Liver (tissue), 8 donors: ENCODE measurements at regions not wholly inside any gene's neighbourhood (a gene's known extent, or its start where the extent isn't known, plus 50 kb on each side); places are given as distances from the start of the nearest gene placed in this dataset.

Experiments used
- DNase-seq: peaks from one replicate; pipeline ENCODE4 v3.0.0-alpha.2; 2017; ENCODE audit warnings: low spot score
- H3K27ac ChIP-seq, 2 donors: one replicate each; pipeline ENCODE4 v1.7.0; 2013; ENCODE audit warnings: inconsistent platforms in 2 of 2, low read length in 2 of 2, control low read depth in 1 of 2, low read depth in 1 of 2, mild to moderate bottlenecking in 1 of 2
- H3K27me3 ChIP-seq, 4 donors: one replicate each; pipeline versions ENCODE4 v1.6.1 to v1.7.0; 2013; ENCODE audit warnings: low read length in 3 of 4, inconsistent platforms in 1 of 4, mild to moderate bottlenecking in 1 of 4, moderate library complexity in 1 of 4; ENCODE audit not compliant: control insufficient read depth in 4 of 4, insufficient read depth in 4 of 4
- H3K36me3 ChIP-seq, 4 donors: one replicate each; pipeline versions ENCODE4 v1.6.1 to v1.7.0; 2013; ENCODE audit warnings: low read length in 3 of 4, mild to moderate bottlenecking in 3 of 4, low read depth in 1 of 4, moderate library complexity in 1 of 4; ENCODE audit not compliant: control insufficient read depth in 4 of 4, insufficient read depth in 3 of 4
- H3K4me1 ChIP-seq, 4 donors: one replicate each; pipeline versions ENCODE4 v1.6.1 to v1.7.0; 2013; ENCODE audit warnings: low read length in 3 of 4, mild to moderate bottlenecking in 3 of 4, moderate library complexity in 1 of 4; ENCODE audit not compliant: control insufficient read depth in 4 of 4, insufficient read depth in 4 of 4
- H3K4me3 ChIP-seq, 3 donors: one replicate each; pipeline versions ENCODE4 v1.6.1 to v1.7.0; 2013; ENCODE audit warnings: low read length in 3 of 3, control low read depth in 1 of 3, low read depth in 1 of 3, mild to moderate bottlenecking in 1 of 3
- H3K9ac ChIP-seq, 2 donors: one replicate each; pipeline ENCODE4 v1.7.0; 2013; ENCODE audit warnings: low read length in 2 of 2, mild to moderate bottlenecking in 2 of 2, moderate library complexity in 2 of 2, control low read depth in 1 of 2, low read depth in 1 of 2
- H3K9me3 ChIP-seq, 4 donors: one replicate each; pipeline versions ENCODE4 v1.6.1 to v1.7.0; 2013; ENCODE audit warnings: low read length in 3 of 4; ENCODE audit not compliant: control insufficient read depth in 4 of 4
- FOXA1 ChIP-seq: IDR thresholded peaks from 2 replicates; pipeline ENCODE4 v1.6.1; 2016; ENCODE audit warnings: antibody characterized with exemption
- FOXA2 ChIP-seq: IDR thresholded peaks from 2 replicates; pipeline ENCODE4 v1.6.1; 2016; ENCODE audit warnings: antibody characterized with exemption
- GABPA ChIP-seq, 2 donors: IDR thresholded peaks in 1 of 2; conservative IDR thresholded peaks in 1 of 2; 2 replicates each; pipeline ENCODE4 v1.6.1; 2016; ENCODE audit warnings: antibody characterized with exemption in 2 of 2, mild to moderate bottlenecking in 1 of 2, moderate library complexity in 1 of 2
- HNF4A ChIP-seq, 2 donors: conservative IDR thresholded peaks; 2 replicates each; pipeline ENCODE4 v1.6.1; 2016; ENCODE audit warnings: antibody characterized with exemption in 2 of 2, mild to moderate bottlenecking in 2 of 2
- HNF4G ChIP-seq: IDR thresholded peaks from 2 replicates; pipeline ENCODE4 v1.6.1; 2016; ENCODE audit warnings: antibody characterized with exemption
- JUND ChIP-seq, 2 donors: IDR thresholded peaks; 2 replicates each; pipeline ENCODE4 v1.6.1; 2016; ENCODE audit warnings: antibody characterized with exemption in 2 of 2
- NR2F2 ChIP-seq: IDR thresholded peaks from 2 replicates; pipeline ENCODE4 v1.6.1; 2016; ENCODE audit warnings: antibody characterized with exemption
- RAD21 ChIP-seq, 2 donors: IDR thresholded peaks; 2 replicates each; pipeline ENCODE4 v1.6.1; 2016; ENCODE audit warnings: antibody characterized with exemption in 2 of 2, mild to moderate bottlenecking in 2 of 2
- RXRA ChIP-seq, 2 donors: IDR thresholded peaks; 2 replicates each; pipeline ENCODE4 v1.6.1; 2017 to 2018; ENCODE audit warnings: antibody characterized with exemption in 2 of 2, mild to moderate bottlenecking in 1 of 2
- SP1 ChIP-seq: IDR thresholded peaks from 2 replicates; pipeline ENCODE4 v1.6.1; 2018; ENCODE audit warnings: antibody characterized with exemption, mild to moderate bottlenecking
- TAF1 ChIP-seq: conservative IDR thresholded peaks from 2 replicates; pipeline ENCODE4 v1.6.1; 2016; ENCODE audit warnings: antibody characterized with exemption, mild to moderate bottlenecking
- YY1 ChIP-seq: IDR thresholded peaks from 2 replicates; pipeline ENCODE4 v1.6.1; 2016; ENCODE audit warnings: antibody characterized with exemption, mild to moderate bottlenecking
- WGBS: extraction: QIAGEN DNeasy Blood & Tissue Kit; methylation state at CpG from one replicate; pipeline ENCODE4 v1.1.7; 2013; 5-methylcytosine and 5-hydroxymethylcytosine counted together
- TF ChIP-seq, protein P1 (sequence below): IDR thresholded peaks from 2 replicates; pipeline ENCODE4 v1.6.1; 2016; ENCODE audit warnings: antibody characterized with exemption
- TF ChIP-seq, protein P2 (sequence below): fragments of 150-350 bp; IDR thresholded peaks from 2 replicates; pipeline ENCODE4 v1.5.1; 2017; ENCODE audit warnings: improper control_type of control experiment, low read depth, low read length; ENCODE audit not compliant: missing input control
- TF ChIP-seq, protein P3 (sequence below): IDR thresholded peaks from 2 replicates; pipeline ENCODE4 v1.6.1; 2016; ENCODE audit warnings: antibody characterized with exemption
- TF ChIP-seq, protein P4 (sequence below): IDR thresholded peaks from 2 replicates; pipeline ENCODE4 v1.6.1; 2016; ENCODE audit warnings: antibody characterized with exemption
- donor health status: healthy.
- donor health status: healthy.
- donor health status: healthy.
- donor health status: healthy.
- donor health status: healthy.

DNA sequence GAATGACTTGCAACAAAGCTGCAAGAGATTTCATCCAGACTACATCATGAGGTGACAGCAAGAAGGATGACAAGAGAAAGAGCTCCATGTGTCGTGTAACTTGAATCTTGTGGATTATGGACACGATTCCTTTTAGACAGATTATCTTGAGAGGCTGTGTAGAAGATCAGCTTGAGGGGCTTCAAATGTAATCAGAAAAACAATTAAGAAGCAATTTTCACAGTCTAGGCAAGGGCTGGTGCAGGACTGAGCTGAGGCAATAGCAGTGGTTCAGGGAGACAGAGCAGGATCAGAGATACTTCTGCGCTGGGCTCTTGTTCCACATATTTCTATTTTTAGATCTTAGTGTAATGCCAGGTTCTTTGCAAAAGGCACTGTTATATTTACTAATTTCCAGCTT is 253.0 kb upstream of the COBL start:
- H3K36me3 ChIP-seq, result no peaks in the 10 kb centered on the region
- no peaks in the 10 kb centered on the region for H3K27me3 ChIP-seq
- no peak overlapping the region for H3K9ac ChIP-seq
- H3K9me3 ChIP-seq, result peaks cover 0 to 1% (median 0%) of the 10 kb centered on the region in 4 donors
- WGBS, result 68% methylated on average over 3 of the region's 3 CpGs
- no peak for TF ChIP-seq FOXA2
- TF ChIP-seq, protein P1, sequence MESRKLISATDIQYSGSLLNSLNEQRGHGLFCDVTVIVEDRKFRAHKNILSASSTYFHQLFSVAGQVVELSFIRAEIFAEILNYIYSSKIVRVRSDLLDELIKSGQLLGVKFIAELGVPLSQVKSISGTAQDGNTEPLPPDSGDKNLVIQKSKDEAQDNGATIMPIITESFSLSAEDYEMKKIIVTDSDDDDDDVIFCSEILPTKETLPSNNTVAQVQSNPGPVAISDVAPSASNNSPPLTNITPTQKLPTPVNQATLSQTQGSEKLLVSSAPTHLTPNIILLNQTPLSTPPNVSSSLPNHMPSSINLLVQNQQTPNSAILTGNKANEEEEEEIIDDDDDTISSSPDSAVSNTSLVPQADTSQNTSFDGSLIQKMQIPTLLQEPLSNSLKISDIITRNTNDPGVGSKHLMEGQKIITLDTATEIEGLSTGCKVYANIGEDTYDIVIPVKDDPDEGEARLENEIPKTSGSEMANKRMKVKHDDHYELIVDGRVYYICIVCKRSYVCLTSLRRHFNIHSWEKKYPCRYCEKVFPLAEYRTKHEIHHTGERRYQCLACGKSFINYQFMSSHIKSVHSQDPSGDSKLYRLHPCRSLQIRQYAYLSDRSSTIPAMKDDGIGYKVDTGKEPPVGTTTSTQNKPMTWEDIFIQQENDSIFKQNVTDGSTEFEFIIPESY, result no peak
- no peak for TF ChIP-seq FOXA1
- TF ChIP-seq YY1, result no peak
- TF ChIP-seq, protein P2, sequence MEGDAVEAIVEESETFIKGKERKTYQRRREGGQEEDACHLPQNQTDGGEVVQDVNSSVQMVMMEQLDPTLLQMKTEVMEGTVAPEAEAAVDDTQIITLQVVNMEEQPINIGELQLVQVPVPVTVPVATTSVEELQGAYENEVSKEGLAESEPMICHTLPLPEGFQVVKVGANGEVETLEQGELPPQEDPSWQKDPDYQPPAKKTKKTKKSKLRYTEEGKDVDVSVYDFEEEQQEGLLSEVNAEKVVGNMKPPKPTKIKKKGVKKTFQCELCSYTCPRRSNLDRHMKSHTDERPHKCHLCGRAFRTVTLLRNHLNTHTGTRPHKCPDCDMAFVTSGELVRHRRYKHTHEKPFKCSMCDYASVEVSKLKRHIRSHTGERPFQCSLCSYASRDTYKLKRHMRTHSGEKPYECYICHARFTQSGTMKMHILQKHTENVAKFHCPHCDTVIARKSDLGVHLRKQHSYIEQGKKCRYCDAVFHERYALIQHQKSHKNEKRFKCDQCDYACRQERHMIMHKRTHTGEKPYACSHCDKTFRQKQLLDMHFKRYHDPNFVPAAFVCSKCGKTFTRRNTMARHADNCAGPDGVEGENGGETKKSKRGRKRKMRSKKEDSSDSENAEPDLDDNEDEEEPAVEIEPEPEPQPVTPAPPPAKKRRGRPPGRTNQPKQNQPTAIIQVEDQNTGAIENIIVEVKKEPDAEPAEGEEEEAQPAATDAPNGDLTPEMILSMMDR, result no peak
- no peak for TF ChIP-seq HNF4G
- TF ChIP-seq TAF1, result no peak
- no peak overlapping the region for H3K4me3 ChIP-seq
- H3K27ac ChIP-seq, result no peak overlapping the region
- no peaks in the 10 kb centered on the region for H3K4me1 ChIP-seq
- DNase-seq, result no peak

DNA sequence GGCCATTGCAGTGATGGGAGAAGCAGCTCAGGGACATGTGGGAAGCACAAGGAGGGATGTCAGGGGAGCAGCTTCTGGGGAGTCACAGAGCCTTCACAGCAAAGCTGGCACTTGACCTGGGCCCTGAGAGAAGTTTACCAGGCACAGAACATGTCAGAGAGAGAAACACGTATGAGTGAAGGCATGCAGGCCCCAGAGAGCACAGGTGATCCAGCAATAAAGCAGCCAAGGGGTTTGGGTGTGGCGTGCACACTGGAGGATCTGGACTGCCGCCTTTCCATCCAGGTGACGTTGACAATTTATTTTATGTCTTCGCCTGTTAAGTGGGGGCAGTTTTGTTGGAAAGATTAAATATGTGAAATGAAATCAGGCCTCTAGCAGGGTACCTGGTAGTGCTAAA is 252.6 kb upstream of the COBL start:
- 73% methylated on average over 5 of the region's 5 CpGs for WGBS
- Histone ChIP-seq H3K9ac (no peak overlapping the region), H3K36me3 (no peaks in the 10 kb centered on the region), H3K27me3 (no peaks in the 10 kb centered on the region), H3K27ac (no peak overlapping the region), H3K4me1 (no peaks in the 10 kb centered on the region), H3K4me3 (no peak overlapping the region), H3K9me3 (peaks cover 0 to 1% (median 0%) of the 10 kb centered on the region in 4 donors)
- no peak for DNase-seq
- TF ChIP-seq JUND (IDR thresholded peaks at IDR 0.05) (no peak), HNF4A (conservative IDR thresholded peaks at IDR 0.05) (no peak), YY1 (no peak)
- TF ChIP-seq, protein P3, sequence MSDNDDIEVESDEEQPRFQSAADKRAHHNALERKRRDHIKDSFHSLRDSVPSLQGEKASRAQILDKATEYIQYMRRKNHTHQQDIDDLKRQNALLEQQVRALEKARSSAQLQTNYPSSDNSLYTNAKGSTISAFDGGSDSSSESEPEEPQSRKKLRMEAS, result no peak
- TF ChIP-seq, protein P4, sequence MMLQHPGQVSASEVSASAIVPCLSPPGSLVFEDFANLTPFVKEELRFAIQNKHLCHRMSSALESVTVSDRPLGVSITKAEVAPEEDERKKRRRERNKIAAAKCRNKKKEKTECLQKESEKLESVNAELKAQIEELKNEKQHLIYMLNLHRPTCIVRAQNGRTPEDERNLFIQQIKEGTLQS, result no peak

DNA sequence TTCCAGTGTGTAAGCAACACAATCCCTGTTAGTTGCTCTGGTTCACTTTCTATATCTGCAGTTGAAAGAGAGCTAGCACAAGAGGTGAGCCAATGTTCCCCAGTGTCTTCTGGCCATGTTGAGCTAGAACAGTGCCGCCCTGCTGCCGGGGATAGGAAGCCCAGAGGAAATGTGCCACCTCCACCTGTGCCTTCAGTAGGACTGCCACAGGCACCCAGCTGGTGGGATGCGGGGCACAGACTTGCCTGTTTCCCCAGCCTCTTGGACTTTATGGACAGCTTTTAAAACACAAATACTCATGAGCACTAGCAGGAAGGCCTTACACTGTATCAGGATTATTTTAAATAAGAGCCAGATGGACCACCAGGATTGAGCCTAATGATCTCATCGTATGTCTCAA is 234.5 kb upstream of the COBL start:
- Histone ChIP-seq H3K4me1 (no peaks in the 10 kb centered on the region), H3K4me3 (no peak overlapping the region), H3K27ac (no peak overlapping the region), H3K36me3 (no peaks in the 10 kb centered on the region), H3K9me3 (peaks cover 0 to 2% (median 0%) of the 10 kb centered on the region in 4 donors), H3K9ac (no peak overlapping the region), H3K27me3 (no peaks in the 10 kb centered on the region)
- DNase-seq, result no peak
- 89% methylated on average over 4 of the region's 4 CpGs for WGBS
- TF ChIP-seq, protein P1, result no peak
- TF ChIP-seq HNF4A (conservative IDR thresholded peaks at IDR 0.05), result no peak
- no peak for TF ChIP-seq GABPA (IDR thresholded peaks at IDR 0.05 in 1 of 2, conservative IDR thresholded peaks at IDR 0.05 in 1 of 2)
- TF ChIP-seq, protein P4, result no peak
- no peak for TF ChIP-seq RXRA (IDR thresholded peaks at IDR 0.05)
- TF ChIP-seq, protein P2, result no peak
- TF ChIP-seq FOXA2, result no peak
- TF ChIP-seq SP1, result no peak
- TF ChIP-seq RAD21 (IDR thresholded peaks at IDR 0.05), result no peak
- no peak for TF ChIP-seq NR2F2
- TF ChIP-seq, protein P3, result no peak
